Fibroblast of gingiva (primary cell): ENCODE measurements at regions not wholly inside any gene's neighbourhood (a gene's known extent, or its start where the extent isn't known, plus 50 kb on each side); places are given as distances from the start of the nearest gene placed in this dataset.

Source experiments
- DNase-seq: peaks from one replicate; pipeline ENCODE4 v3.0.0-alpha.2; 2011; ENCODE audit warnings: low read depth

DNA sequence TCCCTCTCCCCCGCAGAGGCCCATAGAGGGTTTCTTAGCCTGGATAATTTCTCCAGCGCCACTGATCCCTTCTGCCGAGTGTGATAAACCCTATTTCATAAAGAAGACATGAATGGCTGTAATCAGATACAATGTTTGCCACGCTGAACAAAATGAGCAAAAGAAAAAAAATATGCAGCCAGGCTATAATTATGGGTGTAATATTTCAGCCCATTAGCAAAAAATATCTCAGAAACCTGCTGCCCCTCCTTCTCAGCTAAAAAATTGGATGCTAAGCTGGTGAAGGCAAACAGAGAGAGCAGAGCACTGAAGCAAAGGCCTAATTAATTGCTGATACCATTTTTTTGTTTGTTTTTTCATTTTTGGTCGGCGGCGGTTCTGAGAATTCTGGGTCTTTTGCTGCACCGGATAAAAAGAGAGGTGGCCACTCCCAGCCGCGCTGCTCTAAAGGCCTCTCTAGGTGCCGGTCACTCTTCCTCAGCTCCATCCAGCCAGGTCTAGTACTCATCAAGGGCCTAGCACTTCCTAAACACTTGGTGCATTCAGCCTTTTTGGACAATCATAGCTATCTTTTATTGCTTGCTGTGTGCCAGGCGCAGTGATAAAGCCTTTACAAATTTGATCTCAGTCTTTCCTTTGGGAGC lies 128.7 kb upstream of the TLE3 start:
- no peak for DNase-seq

DNA sequence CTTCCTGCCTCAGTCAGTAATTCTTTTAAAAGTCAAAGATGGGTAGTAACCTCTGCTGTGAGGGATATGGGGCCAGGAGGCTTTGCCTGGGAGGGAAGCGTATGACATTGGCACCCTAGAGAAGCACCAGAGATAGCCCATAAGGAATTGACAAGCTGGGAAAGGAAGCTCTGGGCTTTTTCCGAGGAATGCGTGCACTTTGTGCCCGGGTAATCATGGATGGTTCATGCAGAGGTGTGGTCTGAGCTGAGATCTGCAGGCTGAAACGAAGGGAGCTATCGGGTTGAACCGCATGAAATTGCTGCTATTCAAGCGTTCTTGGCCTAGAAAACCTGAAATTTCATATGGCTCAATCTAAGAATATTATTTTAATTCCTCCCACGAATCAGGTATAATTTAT lies 127.7 kb upstream of the TLE3 start:
- no peak for DNase-seq

DNA sequence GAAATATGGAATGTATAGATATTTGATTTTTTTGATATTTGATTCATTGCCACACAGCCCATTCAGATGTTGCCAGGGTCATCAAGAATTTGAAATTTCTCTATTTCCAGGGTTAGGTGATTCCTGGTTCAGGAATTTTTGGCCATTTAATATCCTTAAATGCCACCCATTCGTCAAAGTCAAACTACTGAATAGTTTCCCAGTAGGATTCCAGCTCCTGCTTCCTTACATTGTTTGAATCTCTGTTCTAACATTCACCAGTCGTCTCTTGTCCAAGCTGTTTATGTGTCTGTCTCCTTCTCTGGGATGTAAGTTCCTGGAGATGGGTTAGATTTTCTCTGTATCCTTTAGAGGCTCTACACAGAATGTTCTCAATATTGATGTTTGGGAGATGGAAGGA lies 124.9 kb upstream of the TLE3 start:
- DNase-seq, result no peak

DNA sequence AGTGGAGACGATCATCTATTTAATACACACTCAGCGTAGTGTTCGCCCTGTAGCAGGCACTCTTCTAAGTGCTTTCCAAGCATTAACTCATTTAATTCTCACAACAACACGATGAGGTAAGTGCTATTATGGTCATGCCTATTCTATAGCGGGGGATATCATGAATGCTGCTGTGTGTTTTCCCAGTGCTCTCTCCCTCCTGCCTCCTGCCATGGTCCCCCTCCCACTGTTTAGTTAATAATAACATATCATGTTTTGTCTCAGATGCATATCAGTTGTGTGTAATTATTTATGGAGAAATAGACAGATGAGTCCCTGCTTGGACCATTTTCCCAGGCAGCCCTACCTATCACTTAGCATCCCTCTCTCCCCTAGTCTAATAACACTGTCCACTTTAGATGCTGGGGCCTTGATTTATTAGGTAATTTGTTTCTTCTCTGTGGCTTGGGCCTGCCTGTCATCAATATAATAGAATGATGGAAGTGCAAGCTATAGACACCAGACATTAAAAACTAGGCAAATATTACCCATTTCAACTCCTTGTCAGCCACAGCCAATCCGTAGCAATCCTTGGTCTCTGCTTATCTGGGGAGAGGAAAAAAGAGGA lies 122.9 kb upstream of the TLE3 start:
- no peak for DNase-seq

DNA sequence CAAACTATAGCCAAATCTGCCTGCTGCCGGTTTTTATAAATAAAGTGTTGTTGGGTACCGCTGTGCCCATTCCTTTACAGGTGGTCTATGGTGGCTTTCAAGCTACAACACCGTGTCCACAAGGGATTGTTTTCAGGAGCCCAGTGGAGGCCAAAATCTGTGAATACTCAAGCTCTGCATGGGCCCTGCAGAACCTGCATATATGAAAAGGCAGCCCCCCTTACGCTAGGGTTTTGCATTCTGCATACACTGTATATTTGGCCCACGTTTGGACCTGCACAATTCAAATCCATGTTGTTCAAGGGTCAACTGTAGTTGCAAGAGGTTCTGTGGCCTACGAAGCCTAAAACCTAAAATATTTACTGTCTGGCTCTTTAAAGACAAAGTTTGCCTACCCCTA lies 122.2 kb upstream of the TLE3 start:
- no peak for DNase-seq

DNA sequence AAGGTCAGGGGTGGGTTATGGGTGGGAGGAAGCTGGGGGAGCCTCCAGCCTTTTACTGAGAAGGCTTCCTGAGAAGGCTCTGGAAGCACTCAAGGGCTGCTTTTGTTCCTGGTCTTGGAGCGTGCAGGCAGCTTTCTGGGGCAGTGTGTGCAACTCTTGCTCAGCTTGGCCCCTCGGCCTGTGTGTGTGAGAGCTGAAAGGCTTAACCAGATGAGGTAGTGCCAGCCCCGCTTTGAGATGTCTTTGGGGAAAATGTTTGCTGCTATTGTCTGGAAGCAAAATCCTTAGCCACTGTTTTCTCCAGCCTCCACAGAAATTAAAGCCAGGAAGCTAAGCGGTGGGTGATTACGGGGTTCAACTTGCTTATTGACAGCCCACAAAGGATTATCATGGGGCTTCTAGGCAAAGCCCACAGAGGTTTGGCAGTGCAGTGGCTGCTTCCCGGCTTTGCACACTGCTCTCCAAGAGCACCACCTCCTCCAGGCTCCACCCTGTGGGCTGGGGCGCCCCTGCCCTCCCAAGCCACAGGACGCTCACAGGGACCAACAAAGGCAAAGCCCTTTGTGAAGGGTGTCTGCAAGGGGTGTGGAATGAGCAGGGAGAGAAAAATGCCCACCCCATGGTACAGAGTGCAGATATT lies 121.7 kb upstream of the TLE3 start:
- no peak for DNase-seq

DNA sequence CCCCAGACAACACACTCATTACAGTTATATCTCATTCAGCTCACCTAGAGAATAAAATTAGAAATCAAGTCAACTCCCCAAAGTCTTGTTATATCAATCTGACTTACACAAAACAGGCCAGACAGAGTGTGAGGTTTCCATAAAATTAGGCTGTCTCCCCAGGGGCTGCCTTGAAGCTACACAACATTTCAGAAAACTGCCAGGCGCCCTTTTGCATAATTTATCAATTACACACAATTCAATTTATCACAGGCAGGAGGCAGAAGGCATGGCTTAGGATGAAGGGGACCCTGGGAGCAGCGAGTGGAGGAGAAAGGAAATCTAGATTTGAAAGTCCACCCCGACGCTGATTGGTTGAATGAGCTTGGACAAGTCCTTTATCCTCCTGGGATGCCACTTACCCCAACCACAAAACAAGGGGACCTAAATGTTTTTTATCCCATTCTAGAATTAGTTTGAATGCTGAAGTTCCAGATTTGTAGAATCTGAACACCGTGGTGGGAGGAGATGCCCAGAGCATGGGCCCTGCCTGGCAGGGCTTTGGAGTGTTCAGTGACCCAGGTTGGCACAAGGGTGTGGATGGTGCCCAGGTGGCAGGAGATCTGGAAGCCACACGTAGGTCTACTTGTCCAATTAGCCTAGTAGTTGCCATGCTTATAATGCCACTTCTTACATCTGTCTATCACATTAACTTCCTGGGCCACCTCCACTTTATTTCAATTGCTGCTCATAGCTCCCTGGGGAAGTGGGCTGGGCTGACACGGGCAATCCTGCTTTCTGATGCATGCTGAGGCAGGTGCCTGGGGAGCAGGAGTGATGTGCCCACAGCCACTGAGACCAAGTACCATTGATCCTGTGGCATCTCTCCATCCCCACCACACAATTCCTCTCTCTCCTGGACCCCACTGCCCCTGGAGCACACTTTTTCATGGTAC lies 119.8 kb upstream of the TLE3 start:
- DNase-seq, result no peak

DNA sequence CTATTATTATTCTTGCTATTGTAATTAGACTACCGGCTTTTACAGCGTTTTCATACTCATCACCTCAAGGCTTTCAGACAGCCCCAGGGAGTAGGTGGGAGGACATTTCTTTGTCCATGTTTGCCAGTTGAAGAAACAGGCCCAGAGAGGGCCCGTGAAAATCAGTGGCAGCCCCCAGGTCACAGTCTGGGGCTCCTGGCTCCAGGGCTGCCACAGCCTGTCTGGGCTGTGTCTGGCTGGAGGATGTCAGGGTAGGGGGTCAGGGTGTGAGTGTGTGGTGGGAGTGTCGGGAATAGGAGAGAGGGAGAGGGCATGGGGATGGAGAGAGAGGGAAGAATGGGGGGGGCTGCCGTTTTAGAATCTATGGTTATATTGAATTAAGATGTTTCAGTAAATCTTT lies 118.2 kb upstream of the TLE3 start:
- DNase-seq, result no peak

DNA sequence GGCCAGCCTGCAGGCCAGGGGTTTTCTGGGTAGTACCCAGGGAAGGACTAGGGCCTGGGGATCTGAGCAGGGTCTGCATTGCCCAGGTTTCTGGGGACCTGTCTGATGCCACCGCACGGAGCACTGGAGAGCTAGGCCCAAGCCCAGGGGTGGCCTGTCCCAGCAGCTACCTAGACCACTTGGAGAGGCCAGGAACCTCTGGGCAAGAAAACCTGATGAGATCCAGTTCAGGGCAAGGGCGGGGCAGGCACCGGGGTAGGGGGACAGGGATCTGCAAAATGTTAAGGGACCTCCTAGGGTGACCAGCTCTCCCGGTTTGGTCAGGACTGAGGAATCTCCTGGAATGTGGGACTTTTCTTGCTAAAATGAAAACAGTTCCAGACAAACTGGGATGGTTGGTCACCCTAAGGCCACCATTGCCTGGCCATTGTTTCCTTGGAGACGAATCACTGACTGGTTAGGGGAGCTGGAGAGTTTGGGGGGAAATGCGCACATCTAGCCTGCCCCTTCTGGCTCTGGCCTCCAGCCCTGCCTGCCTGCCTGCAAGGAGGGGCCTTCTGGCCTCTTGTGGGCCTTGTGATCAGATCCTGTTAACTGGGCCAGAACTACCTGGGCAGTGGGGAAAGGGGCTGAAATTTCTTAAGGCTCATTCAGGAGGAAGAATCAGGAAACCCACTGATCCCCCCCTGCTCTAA lies 117.4 kb upstream of the TLE3 start:
- DNase-seq, result no peak

DNA sequence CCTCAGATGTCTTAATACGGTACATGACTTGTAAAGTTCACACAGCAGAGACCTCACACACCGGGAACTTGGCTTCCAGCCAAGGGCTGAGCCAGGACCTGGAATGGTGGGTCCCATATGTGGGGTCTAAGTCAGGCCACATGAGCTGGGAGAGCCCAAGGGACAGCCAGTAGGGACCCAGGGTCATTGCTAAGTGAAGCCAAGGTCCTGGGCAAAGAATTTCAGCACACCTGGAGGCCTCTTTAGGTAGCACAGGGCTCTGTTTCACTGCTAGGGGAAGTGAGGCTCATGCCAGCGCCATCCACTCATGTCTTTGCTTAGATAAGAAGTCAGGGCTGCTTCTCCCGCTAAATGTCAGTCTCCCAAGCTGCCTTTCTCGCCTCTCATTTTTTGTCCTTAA lies 116.6 kb upstream of the TLE3 start:
- DNase-seq, result no peak

DNA sequence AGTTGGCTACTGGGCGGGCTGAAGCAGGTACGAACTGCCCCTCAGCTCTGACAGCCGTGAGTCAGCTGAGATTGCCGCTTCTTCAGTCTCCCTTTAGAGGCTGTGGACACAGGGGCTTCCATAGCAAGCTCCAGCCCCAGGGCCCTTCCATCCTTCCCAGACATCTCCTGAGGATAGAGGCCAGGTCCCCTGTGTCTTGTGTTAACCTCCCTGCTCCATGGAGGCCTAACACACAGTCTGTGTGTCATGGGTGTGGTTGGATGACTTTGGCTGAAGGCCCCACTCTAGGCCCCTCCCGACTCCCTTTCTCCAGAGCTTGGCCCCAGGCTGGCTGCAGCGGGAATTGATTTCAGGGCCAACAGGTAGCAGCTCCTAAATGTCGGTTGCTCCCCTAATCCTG lies 116.1 kb upstream of the TLE3 start:
- DNase-seq, result no peak

DNA sequence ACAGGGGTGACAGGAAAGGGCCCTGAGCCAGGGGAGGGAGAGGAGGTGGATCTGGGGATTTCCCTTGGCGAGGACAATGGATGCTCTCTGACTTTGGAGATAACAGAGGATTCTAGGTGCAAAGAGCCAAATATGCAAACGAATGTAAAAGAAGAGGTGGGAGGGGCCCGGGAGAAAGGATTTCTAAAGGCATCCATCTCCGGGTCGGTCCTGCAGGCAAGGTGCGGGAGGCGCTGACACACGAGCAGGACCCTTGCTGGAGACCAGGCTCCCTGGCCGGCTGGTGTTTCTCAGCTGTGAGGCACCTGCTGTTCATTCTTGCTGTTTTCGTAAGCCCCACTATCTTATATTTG lies 115.2 kb upstream of the TLE3 start:
- no peak for DNase-seq

DNA sequence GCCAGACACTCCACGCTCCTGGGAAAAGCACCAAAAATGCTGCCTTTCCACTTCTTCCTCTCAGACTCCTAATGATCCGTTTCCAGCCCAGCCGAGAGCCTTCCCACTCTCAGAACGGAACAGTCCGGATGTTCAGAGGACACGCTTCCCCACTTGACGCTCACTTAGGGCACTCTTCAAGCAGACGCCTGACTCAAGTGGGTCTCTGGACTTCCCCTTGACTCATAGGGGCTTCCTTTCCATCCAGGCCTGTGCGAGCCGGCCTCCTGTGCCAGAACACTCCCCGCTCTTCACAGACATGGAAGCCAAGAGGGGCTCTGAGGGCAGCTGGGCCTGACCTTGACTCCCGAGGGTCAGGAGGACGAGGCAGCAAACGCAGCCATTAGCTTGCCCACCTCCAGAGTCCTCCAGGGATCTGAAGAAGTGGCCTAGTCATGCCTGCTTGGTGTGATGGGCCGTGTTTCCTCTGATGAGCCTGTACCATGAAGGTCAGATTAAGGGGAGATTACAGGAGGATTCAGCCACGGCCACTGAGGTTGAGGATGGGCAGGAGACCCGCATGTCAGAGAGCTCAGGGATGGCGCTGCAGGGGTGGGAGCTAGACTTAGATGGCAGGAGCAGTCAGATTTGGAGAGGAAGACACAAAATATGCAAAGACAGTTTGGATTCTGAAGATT lies 114.7 kb upstream of the TLE3 start:
- no peak for DNase-seq

DNA sequence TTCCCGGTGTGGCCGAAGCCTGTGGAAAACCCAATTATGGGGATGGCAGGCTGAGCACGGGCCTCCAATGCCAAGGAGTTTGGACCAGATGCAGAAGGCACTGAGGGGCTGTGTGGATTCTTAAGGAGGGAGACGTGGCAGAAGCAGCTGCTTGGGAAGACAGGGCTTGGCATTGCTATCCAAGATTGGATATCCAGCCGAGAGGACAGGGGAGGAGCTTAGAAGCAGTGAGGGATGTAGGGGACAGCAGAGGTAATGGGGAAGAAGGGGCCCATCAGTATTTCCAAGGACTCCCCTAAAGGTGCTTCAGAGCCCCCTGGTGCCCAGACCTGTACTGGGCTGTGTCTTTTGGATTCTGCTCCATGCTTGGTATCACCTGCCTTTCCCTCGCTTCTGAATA lies 112.8 kb upstream of the TLE3 start:
- DNase-seq, result no peak

DNA sequence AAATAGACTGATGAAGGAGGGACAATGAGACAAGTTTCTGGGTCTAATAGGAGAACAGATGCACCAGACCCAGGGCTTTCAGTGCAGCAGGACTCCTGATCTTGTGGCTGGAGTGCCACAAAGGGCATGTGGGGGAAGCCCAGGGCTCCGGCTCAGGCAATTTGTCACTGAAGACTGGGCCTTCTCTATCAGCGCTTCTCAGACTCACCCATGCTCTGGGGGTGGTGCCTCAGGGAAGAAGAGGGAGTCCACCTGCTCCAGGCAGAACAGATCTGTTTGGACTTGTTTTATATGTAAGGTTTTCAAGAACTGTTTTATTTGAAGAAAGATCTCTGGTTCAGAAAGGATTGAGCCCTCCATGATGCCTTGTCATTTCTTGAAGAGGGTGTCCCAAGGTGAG lies 112.4 kb upstream of the TLE3 start:
- DNase-seq, result no peak

DNA sequence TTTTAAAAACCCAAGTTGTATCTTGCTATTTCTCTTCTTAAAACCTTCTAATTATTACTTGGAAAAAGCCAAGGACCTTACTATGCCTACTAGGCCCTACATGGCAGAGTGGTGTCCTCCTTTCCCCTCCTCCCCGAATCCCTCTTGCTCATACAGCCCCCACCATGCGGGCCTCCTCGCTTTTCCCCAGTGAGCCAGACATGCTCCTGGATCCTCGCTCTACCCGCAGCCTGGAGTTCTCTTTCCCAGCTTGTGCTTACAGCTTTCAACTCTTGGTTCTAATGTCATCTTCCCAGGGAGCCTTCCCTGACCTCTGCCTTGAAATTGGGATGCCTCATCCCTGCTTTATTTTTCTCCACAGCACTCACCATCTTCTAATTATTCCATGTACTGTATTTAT lies 111.8 kb upstream of the TLE3 start:
- no peak for DNase-seq

DNA sequence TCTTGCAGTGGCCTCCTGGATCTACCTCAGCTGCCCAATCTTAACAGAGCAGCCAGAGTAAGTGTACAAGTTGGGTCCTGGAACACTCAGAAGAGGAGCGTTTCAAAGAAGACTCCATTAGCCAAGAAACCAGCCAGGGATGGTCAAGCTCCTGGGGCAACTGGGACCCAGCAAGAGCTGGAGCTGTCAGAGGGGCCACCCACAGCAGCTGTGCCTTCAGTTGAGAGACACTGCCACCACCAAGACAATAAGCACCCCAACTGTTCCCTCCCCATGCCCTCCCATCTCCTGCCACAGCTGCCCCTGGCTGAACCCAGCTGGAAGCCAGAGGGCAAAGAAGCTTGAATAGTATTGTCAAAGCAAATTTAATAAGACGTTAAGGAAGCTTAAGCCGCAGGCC lies 110.6 kb upstream of the TLE3 start:
- no peak for DNase-seq

DNA sequence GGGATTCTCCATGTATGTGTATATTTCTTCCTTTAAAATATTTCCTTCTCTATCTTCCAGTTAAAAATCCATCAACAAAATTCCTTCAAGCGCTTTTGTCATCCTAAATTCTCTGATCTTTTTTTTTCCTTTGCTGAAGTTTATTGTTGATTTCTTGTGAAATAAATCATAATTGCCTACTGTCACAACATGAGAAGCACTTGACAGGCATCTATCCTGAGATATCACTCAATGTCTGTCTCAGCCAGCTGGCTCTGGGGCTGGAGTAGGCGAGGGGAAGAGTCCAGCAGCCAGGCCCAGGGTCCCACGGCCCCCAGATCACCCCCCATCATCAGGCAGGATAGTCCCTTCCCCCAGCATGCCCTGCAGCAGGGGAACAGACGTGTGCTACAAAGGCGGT lies 109.0 kb upstream of the TLE3 start:
- DNase-seq, result no peak

DNA sequence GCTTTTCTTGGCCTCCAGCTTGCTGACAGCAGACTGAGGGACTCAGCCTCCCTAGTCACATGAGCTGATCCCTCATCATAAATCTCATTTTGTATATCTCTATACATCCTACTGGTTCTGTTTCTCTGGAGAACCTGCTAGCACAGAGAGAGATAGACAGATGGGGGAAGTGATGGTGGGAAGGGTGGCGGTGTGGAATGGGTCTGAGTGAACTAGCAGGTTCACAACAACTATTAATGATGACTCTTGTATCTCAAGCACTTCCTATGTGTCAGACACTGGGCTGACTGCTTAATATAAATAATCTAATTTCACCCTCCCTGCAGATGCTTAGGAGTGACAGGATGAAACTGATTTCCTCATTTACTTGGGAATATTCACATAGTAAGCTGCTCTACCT lies 106.9 kb upstream of the TLE3 start:
- DNase-seq, result no peak

DNA sequence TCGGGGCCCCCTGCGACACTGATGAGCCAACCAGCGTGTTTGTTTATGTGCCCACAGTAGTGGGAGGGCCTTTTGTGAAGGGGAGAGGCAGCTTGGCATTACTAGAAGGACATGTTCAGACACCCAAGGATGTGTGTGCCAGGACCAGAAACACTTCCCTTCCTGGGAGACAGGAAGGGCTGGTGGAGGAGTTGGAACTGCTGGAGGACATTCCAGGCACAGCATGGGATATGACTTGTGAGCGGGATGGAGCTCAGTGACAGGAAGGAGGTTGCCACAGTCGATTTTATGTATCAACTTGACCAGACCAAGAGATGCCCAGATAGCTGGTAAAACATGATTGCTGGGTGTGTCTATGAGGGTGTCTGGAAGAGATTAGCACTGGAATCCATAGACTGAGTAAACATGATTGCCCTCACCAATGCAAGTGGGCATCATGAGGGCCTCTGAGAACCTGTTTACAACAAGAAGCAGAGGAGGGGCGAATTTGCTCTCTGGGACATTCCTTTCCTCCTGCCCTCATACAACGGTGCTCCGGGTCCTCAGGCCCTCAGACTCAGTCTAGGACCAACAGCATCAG lies 106.4 kb upstream of the TLE3 start:
- no peak for DNase-seq

DNA sequence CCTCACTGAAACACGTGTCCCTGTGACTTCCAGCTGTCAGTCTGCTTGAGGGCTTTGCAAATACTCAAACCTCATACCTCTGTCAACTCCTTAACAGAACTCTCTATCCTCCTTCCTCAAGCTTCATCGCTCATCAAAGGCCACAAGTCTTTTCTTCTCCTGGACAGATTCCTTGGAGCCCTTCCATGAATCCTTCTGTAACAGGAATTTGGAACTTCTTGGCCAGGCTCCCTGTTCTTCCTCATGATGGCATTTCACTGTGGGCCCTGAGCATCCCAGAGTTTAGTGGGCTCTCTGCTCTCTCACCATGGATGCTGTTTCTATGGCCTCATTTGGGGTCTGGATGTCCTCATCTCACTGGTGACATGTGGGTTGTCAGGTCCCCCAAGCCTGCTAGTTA lies 105.0 kb upstream of the TLE3 start:
- DNase-seq, result no peak

DNA sequence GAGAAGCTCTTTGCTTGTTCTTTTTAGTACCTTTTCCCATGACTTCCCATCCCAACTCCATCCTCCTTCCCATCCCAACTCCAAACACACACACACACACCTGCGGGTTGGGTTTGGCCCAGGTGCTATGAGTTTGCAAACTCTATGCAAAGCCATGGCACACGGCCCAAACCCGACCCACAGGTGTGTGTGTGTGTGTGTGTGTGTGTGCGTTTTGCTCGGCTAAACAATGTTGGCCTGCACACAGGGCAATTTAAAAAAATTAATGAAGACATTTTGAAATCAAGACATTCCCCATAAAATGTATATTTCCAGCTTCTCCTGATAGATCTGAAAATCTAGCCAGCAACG lies 103.7 kb upstream of the TLE3 start:
- DNase-seq, result no peak
